PFSK-1 (cell line): ENCODE measurements at regions not wholly inside any gene's neighbourhood (a gene's known extent, or its start where the extent isn't known, plus 50 kb on each side); places are given as distances from the start of the nearest gene placed in this dataset.

Source experiments
- FOXP2 ChIP-seq: optimal IDR thresholded peaks from 2 replicates; pipeline ENCODE3; 2011; ENCODE audit warnings: borderline replicate concordance, control low read depth, inconsistent platforms; ENCODE audit not compliant: insufficient read depth; ENCODE audit errors: extremely low read length, extremely low read depth
- POLR2AphosphoS5 ChIP-seq: IDR thresholded peaks from 2 replicates; pipeline ENCODE4 v1.6.1; 2012; ENCODE audit warnings: low read depth, mild to moderate bottlenecking, control low read depth, low read length, moderate library complexity
- SIN3A ChIP-seq: IDR thresholded peaks from 2 replicates; pipeline ENCODE4 v1.6.1; 2012; ENCODE audit warnings: mild to moderate bottlenecking, low read length, moderate library complexity, borderline replicate concordance; ENCODE audit not compliant: insufficient read depth
- TAF1 ChIP-seq: IDR thresholded peaks from 2 replicates; pipeline ENCODE4 v1.6.1; 2012; ENCODE audit warnings: low read length, control low read depth, borderline replicate concordance; ENCODE audit not compliant: insufficient read depth
- TF ChIP-seq, protein P1 (sequence below), 2 experiments: IDR thresholded peaks; 2 replicates each; pipeline versions ENCODE4 v1.6.1 to v1.8.0; 2011 to 2012; ENCODE audit warnings: low read depth in 2 of 2, low read length in 2 of 2, control low read depth in 1 of 2, inconsistent platforms in 1 of 2, mild to moderate bottlenecking in 1 of 2, moderate library complexity in 1 of 2; ENCODE audit not compliant: insufficient read depth in 1 of 2

- TF ChIP-seq SIN3A (no peak), TAF1 (no peak), POLR2AphosphoS5 (no peak), FOXP2 (no peak)
- TF ChIP-seq, protein P1, sequence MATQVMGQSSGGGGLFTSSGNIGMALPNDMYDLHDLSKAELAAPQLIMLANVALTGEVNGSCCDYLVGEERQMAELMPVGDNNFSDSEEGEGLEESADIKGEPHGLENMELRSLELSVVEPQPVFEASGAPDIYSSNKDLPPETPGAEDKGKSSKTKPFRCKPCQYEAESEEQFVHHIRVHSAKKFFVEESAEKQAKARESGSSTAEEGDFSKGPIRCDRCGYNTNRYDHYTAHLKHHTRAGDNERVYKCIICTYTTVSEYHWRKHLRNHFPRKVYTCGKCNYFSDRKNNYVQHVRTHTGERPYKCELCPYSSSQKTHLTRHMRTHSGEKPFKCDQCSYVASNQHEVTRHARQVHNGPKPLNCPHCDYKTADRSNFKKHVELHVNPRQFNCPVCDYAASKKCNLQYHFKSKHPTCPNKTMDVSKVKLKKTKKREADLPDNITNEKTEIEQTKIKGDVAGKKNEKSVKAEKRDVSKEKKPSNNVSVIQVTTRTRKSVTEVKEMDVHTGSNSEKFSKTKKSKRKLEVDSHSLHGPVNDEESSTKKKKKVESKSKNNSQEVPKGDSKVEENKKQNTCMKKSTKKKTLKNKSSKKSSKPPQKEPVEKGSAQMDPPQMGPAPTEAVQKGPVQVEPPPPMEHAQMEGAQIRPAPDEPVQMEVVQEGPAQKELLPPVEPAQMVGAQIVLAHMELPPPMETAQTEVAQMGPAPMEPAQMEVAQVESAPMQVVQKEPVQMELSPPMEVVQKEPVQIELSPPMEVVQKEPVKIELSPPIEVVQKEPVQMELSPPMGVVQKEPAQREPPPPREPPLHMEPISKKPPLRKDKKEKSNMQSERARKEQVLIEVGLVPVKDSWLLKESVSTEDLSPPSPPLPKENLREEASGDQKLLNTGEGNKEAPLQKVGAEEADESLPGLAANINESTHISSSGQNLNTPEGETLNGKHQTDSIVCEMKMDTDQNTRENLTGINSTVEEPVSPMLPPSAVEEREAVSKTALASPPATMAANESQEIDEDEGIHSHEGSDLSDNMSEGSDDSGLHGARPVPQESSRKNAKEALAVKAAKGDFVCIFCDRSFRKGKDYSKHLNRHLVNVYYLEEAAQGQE (IDR thresholded peaks at IDR 0.05; ENCODE audit: insufficient read depth in 1 of 2, low read depth in 2 of 2, low read length in 2 of 2) = no peak
Measured at GRCh38 chr5:96214442-96215197, 218.4 kb downstream of the PCSK1 start.

DNA sequence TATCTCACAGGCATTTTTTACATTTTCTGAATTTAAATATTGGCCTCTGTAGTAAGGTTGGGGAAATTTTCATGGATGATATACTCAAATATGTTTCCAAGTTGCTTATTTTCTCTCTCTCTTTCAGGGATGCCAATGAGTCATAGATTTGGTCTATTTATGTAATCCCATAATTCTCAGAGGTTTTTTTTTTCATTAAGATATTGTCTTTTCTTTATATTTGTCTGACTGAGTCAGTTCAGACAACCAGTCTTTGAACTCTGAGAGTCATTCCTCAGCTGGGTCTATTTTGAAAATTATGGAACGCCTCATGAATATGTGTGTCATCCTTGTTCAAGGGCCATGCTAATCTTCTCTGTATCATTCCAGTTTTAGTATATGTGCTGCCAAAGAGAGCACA lies 223.2 kb downstream of the PCSK1 start:
- TF ChIP-seq, protein P1 (IDR thresholded peaks at IDR 0.05; ENCODE audit: insufficient read depth in 1 of 2, low read depth in 2 of 2, low read length in 2 of 2) = no peak
- no peak for TF ChIP-seq FOXP2
- no peak for TF ChIP-seq POLR2AphosphoS5
- TF ChIP-seq TAF1 = no peak
- TF ChIP-seq SIN3A = no peak

DNA sequence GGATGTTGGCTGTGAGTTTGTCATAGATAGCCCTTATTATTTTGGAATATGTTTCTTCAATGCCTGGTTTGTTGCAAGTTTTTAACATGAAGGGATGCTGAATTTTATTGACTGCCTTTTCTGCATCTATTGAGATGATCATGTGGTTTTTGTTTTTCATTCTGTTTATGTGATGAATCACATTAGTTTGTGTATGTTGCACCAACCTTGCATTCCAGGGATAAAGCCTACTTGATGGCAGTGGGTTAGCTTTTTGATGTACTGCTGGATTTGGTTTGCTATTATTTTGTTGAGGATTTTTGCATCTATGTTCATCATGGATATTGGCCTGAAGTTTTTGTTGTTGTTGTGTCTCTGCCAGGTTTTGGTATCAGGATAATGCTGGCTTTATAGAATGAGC lies 225.6 kb downstream of the PCSK1 start:
- no peak for TF ChIP-seq FOXP2
- TF ChIP-seq POLR2AphosphoS5 = no peak

DNA sequence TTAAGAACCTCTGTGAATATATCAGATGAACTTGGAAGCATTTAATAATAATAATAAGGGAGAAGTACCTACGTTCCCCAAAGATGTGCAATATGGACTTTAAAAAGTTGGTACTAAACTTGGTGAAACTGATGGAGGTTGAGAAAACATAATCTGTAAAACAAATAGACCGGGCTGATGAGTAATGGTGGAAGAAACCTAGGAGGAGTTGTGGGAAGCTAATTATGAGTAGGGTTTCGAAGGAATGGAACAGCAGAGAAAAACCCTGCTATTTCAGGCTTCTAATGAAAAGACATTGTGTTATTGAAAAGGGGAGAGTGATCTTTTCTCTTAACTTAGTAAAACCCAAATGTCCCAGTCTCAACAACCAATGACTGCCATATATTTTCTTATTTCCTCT lies 229.3 kb downstream of the PCSK1 start:
- TF ChIP-seq, protein P1 (IDR thresholded peaks at IDR 0.05; ENCODE audit: insufficient read depth in 1 of 2, low read depth in 2 of 2, low read length in 2 of 2) = no peak
- TF ChIP-seq SIN3A (no peak), POLR2AphosphoS5 (no peak), FOXP2 (no peak), TAF1 (no peak)

DNA sequence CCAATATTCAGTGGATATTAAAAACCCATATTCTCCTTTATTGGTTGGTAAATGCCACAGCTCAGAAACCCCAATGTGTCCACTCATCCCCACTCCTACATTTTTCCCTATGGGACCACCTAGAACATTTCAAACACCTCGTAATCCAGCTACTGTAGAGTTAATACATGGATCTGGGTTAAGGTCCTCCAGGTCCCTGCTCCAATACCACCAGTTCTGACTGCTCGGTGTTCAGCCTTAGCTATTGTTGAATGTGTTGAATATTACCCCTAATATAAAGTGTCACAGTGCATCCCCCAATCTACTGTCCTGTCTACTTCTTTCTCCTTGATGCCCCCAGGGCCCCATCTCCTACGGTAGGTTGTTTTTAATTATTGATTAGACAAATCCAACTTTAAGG lies 231.5 kb downstream of the PCSK1 start:
- no peak for TF ChIP-seq SIN3A

- TF ChIP-seq POLR2AphosphoS5 = no peak
- TF ChIP-seq TAF1 = no peak
- no peak for TF ChIP-seq SIN3A
- TF ChIP-seq FOXP2 = no peak
Measured at GRCh38 chr5:96200641-96201040, 232.4 kb downstream of the PCSK1 start.

- TF ChIP-seq POLR2AphosphoS5 (no peak), SIN3A (no peak), FOXP2 (no peak)
Measured at GRCh38 chr5:96199713-96200183, 233.3 kb downstream of the PCSK1 start.
